ENCODE measurements at regions not wholly inside any gene's neighbourhood (a gene's known extent, or its start where the extent isn't known, plus 50 kb on each side); places are given as distances from the start of the nearest gene placed in this dataset.

DNA sequence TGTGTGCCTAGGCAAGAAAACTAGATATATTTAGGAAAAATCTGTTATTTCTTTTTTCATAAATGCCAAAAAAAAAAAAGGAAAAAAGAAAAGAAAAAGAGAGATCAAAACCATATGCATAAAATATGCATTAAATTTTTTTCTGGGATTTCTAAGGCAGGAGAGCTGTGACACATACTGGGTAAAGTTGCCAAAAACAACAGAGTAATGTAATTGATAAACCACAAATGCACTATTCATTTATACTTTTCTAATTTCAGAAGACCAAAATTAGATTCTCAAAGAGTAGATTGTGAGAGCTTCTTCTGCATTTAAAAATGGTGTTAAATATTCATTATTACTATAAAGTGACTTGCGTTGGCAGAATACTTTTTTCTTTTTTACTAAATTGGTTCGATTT is 673.8 kb upstream of the MGAT4C start:
- H3K79me2 ChIP-seq (ENCODE audit: insufficient read depth, low read length), result no peaks in the 10 kb centered on the region
- H3K36me3 ChIP-seq (ENCODE audit: insufficient read depth, low read length), result no peaks in the 10 kb centered on the region
- H3K4me2 ChIP-seq (ENCODE audit: low read length), result no peak overlapping the region
- no peaks in the 10 kb centered on the region for H3K27me3 ChIP-seq (ENCODE audit: insufficient read depth, low read length)
- H3K27ac ChIP-seq (ENCODE audit: low read depth, low read length, poor library complexity, severe bottlenecking), result no peak overlapping the region
- no peak overlapping the region for H3K9ac ChIP-seq (ENCODE audit: low read length)
- H3F3A ChIP-seq (ENCODE audit: insufficient read depth, low read length), result no peaks in the 10 kb centered on the region
- H4K20me1 ChIP-seq (ENCODE audit: insufficient read depth, low read length), result no peaks in the 10 kb centered on the region
- TF ChIP-seq, protein P1, sequence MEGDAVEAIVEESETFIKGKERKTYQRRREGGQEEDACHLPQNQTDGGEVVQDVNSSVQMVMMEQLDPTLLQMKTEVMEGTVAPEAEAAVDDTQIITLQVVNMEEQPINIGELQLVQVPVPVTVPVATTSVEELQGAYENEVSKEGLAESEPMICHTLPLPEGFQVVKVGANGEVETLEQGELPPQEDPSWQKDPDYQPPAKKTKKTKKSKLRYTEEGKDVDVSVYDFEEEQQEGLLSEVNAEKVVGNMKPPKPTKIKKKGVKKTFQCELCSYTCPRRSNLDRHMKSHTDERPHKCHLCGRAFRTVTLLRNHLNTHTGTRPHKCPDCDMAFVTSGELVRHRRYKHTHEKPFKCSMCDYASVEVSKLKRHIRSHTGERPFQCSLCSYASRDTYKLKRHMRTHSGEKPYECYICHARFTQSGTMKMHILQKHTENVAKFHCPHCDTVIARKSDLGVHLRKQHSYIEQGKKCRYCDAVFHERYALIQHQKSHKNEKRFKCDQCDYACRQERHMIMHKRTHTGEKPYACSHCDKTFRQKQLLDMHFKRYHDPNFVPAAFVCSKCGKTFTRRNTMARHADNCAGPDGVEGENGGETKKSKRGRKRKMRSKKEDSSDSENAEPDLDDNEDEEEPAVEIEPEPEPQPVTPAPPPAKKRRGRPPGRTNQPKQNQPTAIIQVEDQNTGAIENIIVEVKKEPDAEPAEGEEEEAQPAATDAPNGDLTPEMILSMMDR (IDR thresholded peaks at IDR 0.05; ENCODE audit: low read length), result no peak
- no peak for TF ChIP-seq EZH2 (IDR thresholded peaks at IDR 0.05; ENCODE audit: borderline replicate concordance, low read length)
- no peaks in the 10 kb centered on the region for H3K9me2 ChIP-seq (ENCODE audit: low read depth, low read length)
- no peaks in the 10 kb centered on the region for H3K4me1 ChIP-seq (ENCODE audit: insufficient read depth, low read length, severe bottlenecking)
- no peak overlapping the region for H3K4me3 ChIP-seq (ENCODE audit: low read depth, low read length, poor library complexity, severe bottlenecking)
- no peaks in the 10 kb centered on the region for H3K9me3 ChIP-seq (ENCODE audit: low read length)
- H2AFZ ChIP-seq (ENCODE audit: low read length), result no peak overlapping the region

DNA sequence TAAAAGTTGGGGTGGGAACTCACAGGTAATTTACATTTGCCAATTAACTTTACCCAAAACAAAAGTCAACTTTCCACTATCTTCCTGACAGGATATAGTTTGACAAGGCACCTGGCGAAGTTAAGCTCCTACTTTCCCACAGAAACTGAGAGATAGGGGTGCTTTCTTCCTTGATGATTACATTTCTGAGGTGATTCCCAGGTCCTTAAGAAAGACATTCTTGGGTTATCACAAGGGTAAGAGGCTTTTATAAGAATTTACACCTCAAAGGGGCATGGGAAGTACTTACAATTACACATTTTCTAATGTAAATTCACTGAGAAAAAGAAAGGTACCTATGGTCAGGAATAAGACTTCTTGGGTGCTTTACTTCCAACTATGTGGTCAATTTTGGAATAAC is 660.9 kb upstream of the MGAT4C start:
- TF ChIP-seq EZH2 (IDR thresholded peaks at IDR 0.05; ENCODE audit: borderline replicate concordance, low read length), result no peak
- TF ChIP-seq, protein P1 (IDR thresholded peaks at IDR 0.05; ENCODE audit: low read length), result no peak
- Histone ChIP-seq H3K4me2 (ENCODE audit: low read length) (no peak overlapping the region), H3K36me3 (ENCODE audit: insufficient read depth, low read length) (no peaks in the 10 kb centered on the region), H3K4me1 (ENCODE audit: insufficient read depth, low read length, severe bottlenecking) (no peaks in the 10 kb centered on the region), H3K27me3 (ENCODE audit: insufficient read depth, low read length) (no peaks in the 10 kb centered on the region), H4K20me1 (ENCODE audit: insufficient read depth, low read length) (no peaks in the 10 kb centered on the region), H3K4me3 (ENCODE audit: low read depth, low read length, poor library complexity, severe bottlenecking) (no peak overlapping the region), H3K9me3 (ENCODE audit: low read length) (no peaks in the 10 kb centered on the region), H3K27ac (ENCODE audit: low read depth, low read length, poor library complexity, severe bottlenecking) (no peak overlapping the region), H3K9ac (ENCODE audit: low read length) (no peak overlapping the region), H3K9me2 (ENCODE audit: low read depth, low read length) (no peaks in the 10 kb centered on the region), H2AFZ (ENCODE audit: low read length) (no peak overlapping the region), H3F3A (ENCODE audit: insufficient read depth, low read length) (no peaks in the 10 kb centered on the region), H3K79me2 (ENCODE audit: insufficient read depth, low read length) (no peaks in the 10 kb centered on the region)

- no peaks in the 10 kb centered on the region for H3K36me3 ChIP-seq (ENCODE audit: insufficient read depth, low read length)
- no peaks in the 10 kb centered on the region for H3K9me2 ChIP-seq (ENCODE audit: low read depth, low read length)
- TF ChIP-seq EZH2 (IDR thresholded peaks at IDR 0.05; ENCODE audit: borderline replicate concordance, low read length), result no peak
- TF ChIP-seq, protein P1 (IDR thresholded peaks at IDR 0.05; ENCODE audit: low read length), result peak; percentile 46; the same call in 1 of the 2 replicates
- no peaks in the 10 kb centered on the region for H3K9me3 ChIP-seq (ENCODE audit: low read length)
- no peak overlapping the region for H3K4me2 ChIP-seq (ENCODE audit: low read length)
- H2AFZ ChIP-seq (ENCODE audit: low read length), result no peak overlapping the region
- H3K4me3 ChIP-seq (ENCODE audit: low read depth, low read length, poor library complexity, severe bottlenecking), result no peak overlapping the region
- no peak overlapping the region for H3K27ac ChIP-seq (ENCODE audit: low read depth, low read length, poor library complexity, severe bottlenecking)
- no peaks in the 10 kb centered on the region for H4K20me1 ChIP-seq (ENCODE audit: insufficient read depth, low read length)
- no peaks in the 10 kb centered on the region for H3K4me1 ChIP-seq (ENCODE audit: insufficient read depth, low read length, severe bottlenecking)
- no peaks in the 10 kb centered on the region for H3F3A ChIP-seq (ENCODE audit: insufficient read depth, low read length)
- H3K79me2 ChIP-seq (ENCODE audit: insufficient read depth, low read length), result no peaks in the 10 kb centered on the region
- no peaks in the 10 kb centered on the region for H3K27me3 ChIP-seq (ENCODE audit: insufficient read depth, low read length)
- no peak overlapping the region for H3K9ac ChIP-seq (ENCODE audit: low read length)
These were observed 658.5 kb upstream of the MGAT4C start for GRCh38 chr12:86914721-86915120.

Data from OCI-LY1 (cell line).